ENCODE measurements at regions not wholly inside any gene's neighbourhood (a gene's known extent, or its start where the extent isn't known, plus 50 kb on each side); places are given as distances from the start of the nearest gene placed in this dataset.
"Not testable (repeated sequence)": the region's sequence is repeated elsewhere in the genome, so short reads cannot be mapped to it uniquely, and the experiment has no call there.

DNA sequence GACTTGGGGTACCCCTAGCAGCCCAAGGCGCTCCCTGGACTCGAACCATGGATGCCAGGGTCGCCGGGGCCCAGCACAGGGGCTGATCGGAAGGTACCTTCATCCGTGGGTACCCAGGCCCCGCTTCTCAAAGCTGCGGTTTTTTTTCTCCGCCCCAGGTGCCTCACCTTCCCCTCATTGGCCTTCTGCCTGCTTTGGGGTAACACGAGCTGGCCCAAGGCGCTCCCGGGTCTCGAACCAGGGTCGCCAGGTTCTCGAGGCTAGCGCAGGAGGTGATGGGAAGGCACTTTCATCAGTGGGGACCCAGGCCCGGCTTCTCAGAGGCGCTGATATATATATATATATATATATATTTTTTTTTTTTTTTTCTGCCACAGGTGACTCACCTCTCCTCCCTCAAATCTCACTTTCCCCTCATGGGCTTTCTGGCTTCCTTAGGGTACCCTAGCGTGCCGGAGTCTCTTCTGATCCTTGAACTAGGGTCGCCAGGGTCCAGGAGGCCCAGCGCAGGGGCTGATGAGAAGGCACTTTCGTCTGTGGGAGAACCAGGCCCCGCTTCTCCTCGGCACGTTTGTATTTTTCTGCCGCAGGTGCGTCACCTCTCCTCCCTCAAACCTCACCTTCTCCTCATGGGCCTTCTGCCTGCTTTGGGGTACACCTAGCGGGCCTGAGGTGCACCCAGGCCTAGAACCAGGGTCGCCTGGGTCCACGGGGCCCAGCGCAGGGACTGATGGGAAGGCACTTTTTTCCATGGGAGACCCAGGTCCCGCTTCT is 1480.0 kb upstream of the TPTE start:
- H3K27me3 ChIP-seq (ENCODE audit: control insufficient read depth, insufficient read depth, low read length); H3K36me3 ChIP-seq (ENCODE audit: control insufficient read depth, insufficient read depth, low read length); DNase-seq (ENCODE audit: low read depth); POLR2A ChIA-PET; CTCF ChIA-PET; H3K4me3 ChIP-seq (ENCODE audit: low read depth, low read length): not testable (repeated sequence)

- H3K27me3 ChIP-seq (ENCODE audit: control insufficient read depth, insufficient read depth, low read length); CTCF ChIA-PET; POLR2A ChIA-PET; H3K4me3 ChIP-seq (ENCODE audit: low read depth, low read length); DNase-seq (ENCODE audit: low read depth); H3K36me3 ChIP-seq (ENCODE audit: control insufficient read depth, insufficient read depth, low read length): not testable (repeated sequence)
Measured at GRCh38 chr21:9043089-9043488, 1478.3 kb upstream of the TPTE start.

DNA sequence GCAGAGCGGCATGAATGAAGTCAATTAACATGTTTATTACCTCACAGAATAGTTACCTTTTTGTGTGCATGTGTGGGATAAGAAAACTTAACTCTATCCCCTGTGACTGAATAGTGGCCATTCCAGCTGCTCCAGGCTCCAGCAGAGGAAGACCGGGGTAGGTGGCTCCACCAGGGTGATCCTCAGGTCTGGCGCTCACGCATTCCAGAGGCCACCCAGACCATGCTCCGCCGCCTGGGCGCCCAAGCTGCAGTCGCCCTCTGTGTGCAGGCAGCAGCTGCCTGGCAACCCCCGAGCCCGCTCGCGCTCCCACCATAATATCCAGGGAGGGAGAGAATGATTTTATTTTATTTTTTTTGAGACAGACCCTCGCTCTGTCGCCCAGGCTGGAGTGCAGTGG is 1474.5 kb upstream of the TPTE start:
- POLR2A ChIA-PET; H3K4me3 ChIP-seq (ENCODE audit: low read depth, low read length); H3K27me3 ChIP-seq (ENCODE audit: control insufficient read depth, insufficient read depth, low read length); H3K36me3 ChIP-seq (ENCODE audit: control insufficient read depth, insufficient read depth, low read length); CTCF ChIA-PET; DNase-seq (ENCODE audit: low read depth): not testable (repeated sequence)

GRCh38 chr21:9067515-9067914 is 1453.9 kb upstream of the TPTE start:
- DNase-seq (ENCODE audit: low read depth); H3K36me3 ChIP-seq (ENCODE audit: control insufficient read depth, insufficient read depth, low read length); H3K27me3 ChIP-seq (ENCODE audit: control insufficient read depth, insufficient read depth, low read length); CTCF ChIA-PET; H3K4me3 ChIP-seq (ENCODE audit: low read depth, low read length); POLR2A ChIA-PET: not testable (repeated sequence)

DNA sequence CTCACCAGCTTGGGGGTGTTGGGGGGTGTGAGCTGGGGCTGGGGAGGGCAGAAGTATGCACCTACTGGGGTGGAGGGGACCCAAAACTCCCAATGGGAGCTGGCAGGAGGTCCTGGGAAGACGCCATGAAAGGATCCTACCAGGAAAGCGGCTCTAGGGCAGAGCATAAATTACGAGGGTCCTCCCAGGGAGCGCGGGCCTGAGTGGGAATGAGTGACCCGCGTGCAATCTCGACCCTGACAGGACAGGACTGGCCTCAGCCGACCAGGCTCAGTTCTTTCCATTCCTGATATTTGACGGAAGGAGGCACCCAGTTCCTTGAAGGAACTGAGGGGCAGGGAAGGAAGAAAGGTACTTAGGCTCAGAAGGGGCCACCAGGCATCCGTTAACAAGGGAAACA is 1452.8 kb upstream of the TPTE start:
- H3K36me3 ChIP-seq (ENCODE audit: control insufficient read depth, insufficient read depth, low read length); H3K27me3 ChIP-seq (ENCODE audit: control insufficient read depth, insufficient read depth, low read length); CTCF ChIA-PET; POLR2A ChIA-PET; H3K4me3 ChIP-seq (ENCODE audit: low read depth, low read length); DNase-seq (ENCODE audit: low read depth): not testable (repeated sequence)

DNA sequence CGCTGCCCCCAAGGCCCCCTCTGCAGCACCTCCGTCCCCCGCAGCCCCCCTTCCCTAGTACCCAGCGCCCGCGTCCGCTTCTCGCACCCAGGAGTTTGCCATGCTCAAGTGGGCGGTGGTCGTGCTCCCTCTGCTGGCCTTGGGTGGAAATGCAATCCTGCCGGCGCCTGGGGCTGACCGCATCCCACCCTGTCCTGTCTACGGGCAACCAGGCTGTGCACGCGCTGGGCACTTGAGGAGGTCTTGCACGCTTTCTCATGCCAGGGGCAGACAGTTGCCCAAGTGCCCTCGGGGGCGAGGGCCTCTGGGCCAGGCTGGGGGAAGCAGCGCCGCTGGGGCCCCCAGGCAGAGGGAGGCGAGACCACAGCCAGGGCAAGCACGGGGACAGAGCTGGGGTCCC is 1450.7 kb upstream of the TPTE start:
- POLR2A ChIA-PET; CTCF ChIA-PET; H3K27me3 ChIP-seq (ENCODE audit: control insufficient read depth, insufficient read depth, low read length); DNase-seq (ENCODE audit: low read depth); H3K36me3 ChIP-seq (ENCODE audit: control insufficient read depth, insufficient read depth, low read length); H3K4me3 ChIP-seq (ENCODE audit: low read depth, low read length): not testable (repeated sequence)

- POLR2A ChIA-PET; H3K36me3 ChIP-seq (ENCODE audit: control insufficient read depth, insufficient read depth, low read length); DNase-seq (ENCODE audit: low read depth); H3K27me3 ChIP-seq (ENCODE audit: control insufficient read depth, insufficient read depth, low read length); H3K4me3 ChIP-seq (ENCODE audit: low read depth, low read length); CTCF ChIA-PET: not testable (repeated sequence)
Measured at GRCh38 chr21:9073010-9073409, 1448.4 kb upstream of the TPTE start.

GRCh38 chr21:9074772-9075171 is 1446.6 kb upstream of the TPTE start:
- H3K4me3 ChIP-seq (ENCODE audit: low read depth, low read length); H3K36me3 ChIP-seq (ENCODE audit: control insufficient read depth, insufficient read depth, low read length); H3K27me3 ChIP-seq (ENCODE audit: control insufficient read depth, insufficient read depth, low read length); CTCF ChIA-PET; POLR2A ChIA-PET; DNase-seq (ENCODE audit: low read depth): not testable (repeated sequence)

GRCh38 chr21:9083091-9083826 is 1438.1 kb upstream of the TPTE start:
- DNase-seq (ENCODE audit: low read depth); CTCF ChIA-PET; POLR2A ChIA-PET; H3K36me3 ChIP-seq (ENCODE audit: control insufficient read depth, insufficient read depth, low read length); H3K27me3 ChIP-seq (ENCODE audit: control insufficient read depth, insufficient read depth, low read length); H3K4me3 ChIP-seq (ENCODE audit: low read depth, low read length): not testable (repeated sequence)

DNA sequence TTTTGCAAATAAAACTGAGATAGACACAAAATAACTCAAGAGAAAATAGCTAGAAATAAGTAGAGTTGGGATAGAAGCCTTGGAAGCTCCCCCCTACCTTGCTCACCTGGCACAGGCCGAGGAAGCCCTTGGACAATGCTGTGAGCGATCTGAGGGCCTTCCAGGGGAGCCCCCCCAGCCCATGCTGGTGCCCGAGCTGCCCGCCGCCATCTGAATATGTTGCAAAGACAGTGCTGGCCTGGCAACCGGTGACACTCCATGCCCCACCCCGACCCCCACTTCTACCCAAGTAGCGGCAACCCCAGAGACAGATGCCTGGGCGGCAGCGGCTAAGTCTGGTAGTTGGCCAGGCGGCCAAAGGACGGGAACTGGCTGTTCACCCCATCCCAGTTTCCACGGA is 1435.1 kb upstream of the TPTE start:
- POLR2A ChIA-PET; CTCF ChIA-PET; H3K27me3 ChIP-seq (ENCODE audit: control insufficient read depth, insufficient read depth, low read length): not testable (repeated sequence)

DNA sequence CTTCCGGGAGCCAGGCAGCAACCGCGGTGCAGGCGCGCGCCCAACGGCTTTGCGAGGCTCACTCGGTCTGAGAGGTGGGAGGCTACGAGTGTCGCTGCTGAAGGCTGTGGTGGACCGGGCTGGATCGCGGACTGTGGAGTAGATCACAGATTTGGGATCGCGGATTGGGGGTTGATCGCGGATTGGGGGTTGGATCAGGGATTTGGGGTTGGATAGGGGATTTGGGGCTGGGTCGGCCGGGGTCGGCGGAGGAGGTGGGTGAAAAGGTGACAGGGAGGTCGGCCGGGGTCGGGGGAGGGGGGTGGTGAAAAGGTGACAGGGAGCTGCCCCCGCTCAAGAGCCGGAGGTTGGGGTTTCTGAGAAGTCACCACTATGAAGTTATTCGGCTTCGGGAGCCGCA is 1433.6 kb upstream of the TPTE start:
- DNase-seq (ENCODE audit: low read depth); POLR2A ChIA-PET; H3K27me3 ChIP-seq (ENCODE audit: control insufficient read depth, insufficient read depth, low read length); H3K36me3 ChIP-seq (ENCODE audit: control insufficient read depth, insufficient read depth, low read length); H3K4me3 ChIP-seq (ENCODE audit: low read depth, low read length); CTCF ChIA-PET: not testable (repeated sequence)

More for the DNA sequence above, 1435.1 kb upstream of the TPTE start:
- DNase-seq (ENCODE audit: low read depth); H3K36me3 ChIP-seq (ENCODE audit: control insufficient read depth, insufficient read depth, low read length); H3K4me3 ChIP-seq (ENCODE audit: low read depth, low read length): not testable (repeated sequence)

DNA sequence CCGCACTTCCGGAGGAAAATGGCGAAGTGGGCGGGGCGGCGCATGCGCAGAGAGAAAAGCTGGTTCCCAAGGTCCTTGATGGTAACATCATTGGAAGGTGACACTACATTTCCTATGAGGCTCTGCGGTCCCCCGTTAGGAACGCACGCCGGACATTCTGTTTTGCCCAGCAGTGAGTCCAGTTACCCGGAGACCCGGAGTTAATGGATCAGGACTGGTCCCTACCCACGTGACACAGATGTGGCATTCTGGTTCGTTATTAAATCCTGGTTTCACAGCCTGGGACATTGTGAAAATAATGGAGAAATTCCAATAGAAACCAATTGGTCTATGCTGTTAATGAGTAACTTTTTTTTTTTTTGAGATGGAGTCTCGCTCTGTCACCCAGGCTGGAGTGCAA is 1391.6 kb upstream of the TPTE start:
- POLR2A ChIA-PET; DNase-seq (ENCODE audit: low read depth); CTCF ChIA-PET; H3K27me3 ChIP-seq (ENCODE audit: control insufficient read depth, insufficient read depth, low read length); H3K36me3 ChIP-seq (ENCODE audit: control insufficient read depth, insufficient read depth, low read length); H3K4me3 ChIP-seq (ENCODE audit: low read depth, low read length): not testable (repeated sequence)

- H3K4me3 ChIP-seq (ENCODE audit: low read depth, low read length); DNase-seq (ENCODE audit: low read depth); H3K36me3 ChIP-seq (ENCODE audit: control insufficient read depth, insufficient read depth, low read length); H3K27me3 ChIP-seq (ENCODE audit: control insufficient read depth, insufficient read depth, low read length); POLR2A ChIA-PET; CTCF ChIA-PET: not testable (repeated sequence)
Measured at GRCh38 chr21:9130817-9131216, 1390.6 kb upstream of the TPTE start.

All from BJ (cell line).